Right atrium auricular region (tissue), 2 donors: ENCODE measurements at regions not wholly inside any gene's neighbourhood (a gene's known extent, or its start where the extent isn't known, plus 50 kb on each side); places are given as distances from the start of the nearest gene placed in this dataset.

Source experiments
- DNase-seq: peaks from one replicate; pipeline ENCODE4 v3.0.0-alpha.2; 2019; ENCODE audit warnings: low spot score
- H3K27ac ChIP-seq, 2 donors: fragments of 200-600 bp; sonication (generic); 1 replicate in 1 of 2; 2 replicates in 1 of 2; pipeline ENCODE4 v1.5.1; 2016 to 2019
- H3K27me3 ChIP-seq, 2 donors: fragments of 200-600 bp; sonication (generic); one replicate each; pipeline versions ENCODE4 v1.5.1 to v1.6.0; 2017 to 2019
- H3K36me3 ChIP-seq: fragments of 200-600 bp; sonication (generic); one replicate; pipeline ENCODE4 v1.5.1; 2016
- H3K4me1 ChIP-seq, 2 donors: fragments of 200-600 bp; sonication (generic); one replicate each; pipeline versions ENCODE4 v1.5.1 to v1.6.0; 2017 to 2019
- H3K4me3 ChIP-seq, 2 donors: fragments of 200-600 bp; sonication (generic); 1 replicate in 1 of 2; 2 replicates in 1 of 2; pipeline ENCODE4 v1.5.1; 2017 to 2019; ENCODE audit warnings: mild to moderate bottlenecking in 1 of 2, moderate library complexity in 1 of 2
- H3K9me3 ChIP-seq, 2 donors: fragments of 200-600 bp; sonication (generic); one replicate each; pipeline ENCODE4 v1.5.1; 2019
- TF ChIP-seq, protein P1 (sequence below), 2 donors: fragments of 200-600 bp; sonication (generic); IDR thresholded peaks; one replicate each; pipeline ENCODE4 v1.5.1; 2019; ENCODE audit warnings: antibody characterized with exemption in 2 of 2

- TF ChIP-seq, protein P1, sequence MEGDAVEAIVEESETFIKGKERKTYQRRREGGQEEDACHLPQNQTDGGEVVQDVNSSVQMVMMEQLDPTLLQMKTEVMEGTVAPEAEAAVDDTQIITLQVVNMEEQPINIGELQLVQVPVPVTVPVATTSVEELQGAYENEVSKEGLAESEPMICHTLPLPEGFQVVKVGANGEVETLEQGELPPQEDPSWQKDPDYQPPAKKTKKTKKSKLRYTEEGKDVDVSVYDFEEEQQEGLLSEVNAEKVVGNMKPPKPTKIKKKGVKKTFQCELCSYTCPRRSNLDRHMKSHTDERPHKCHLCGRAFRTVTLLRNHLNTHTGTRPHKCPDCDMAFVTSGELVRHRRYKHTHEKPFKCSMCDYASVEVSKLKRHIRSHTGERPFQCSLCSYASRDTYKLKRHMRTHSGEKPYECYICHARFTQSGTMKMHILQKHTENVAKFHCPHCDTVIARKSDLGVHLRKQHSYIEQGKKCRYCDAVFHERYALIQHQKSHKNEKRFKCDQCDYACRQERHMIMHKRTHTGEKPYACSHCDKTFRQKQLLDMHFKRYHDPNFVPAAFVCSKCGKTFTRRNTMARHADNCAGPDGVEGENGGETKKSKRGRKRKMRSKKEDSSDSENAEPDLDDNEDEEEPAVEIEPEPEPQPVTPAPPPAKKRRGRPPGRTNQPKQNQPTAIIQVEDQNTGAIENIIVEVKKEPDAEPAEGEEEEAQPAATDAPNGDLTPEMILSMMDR (IDR thresholded peaks at IDR 0.05) = no peak
- Histone ChIP-seq H3K4me3 (no peak overlapping the region), H3K4me1 (no peaks in the 10 kb centered on the region), H3K36me3 (no peaks in the 10 kb centered on the region), H3K9me3 (no peaks in the 10 kb centered on the region), H3K27ac (no peak overlapping the region), H3K27me3 (no peaks in the 10 kb centered on the region)
- no peak for DNase-seq
Observed at GRCh38 chr4:175280153-175280552, 362.0 kb downstream of the ADAM29 start.

- no peak overlapping the region for H3K4me3 ChIP-seq
- H3K9me3 ChIP-seq = no peaks in the 10 kb centered on the region
- TF ChIP-seq, protein P1 (IDR thresholded peaks at IDR 0.05) = no peak
- DNase-seq = no peak
- no peaks in the 10 kb centered on the region for H3K4me1 ChIP-seq
- no peaks in the 10 kb centered on the region for H3K27me3 ChIP-seq
- H3K36me3 ChIP-seq = no peaks in the 10 kb centered on the region
- H3K27ac ChIP-seq = no peak overlapping the region
Observed at GRCh38 chr4:175281894-175282293, 363.7 kb downstream of the ADAM29 start.

DNA sequence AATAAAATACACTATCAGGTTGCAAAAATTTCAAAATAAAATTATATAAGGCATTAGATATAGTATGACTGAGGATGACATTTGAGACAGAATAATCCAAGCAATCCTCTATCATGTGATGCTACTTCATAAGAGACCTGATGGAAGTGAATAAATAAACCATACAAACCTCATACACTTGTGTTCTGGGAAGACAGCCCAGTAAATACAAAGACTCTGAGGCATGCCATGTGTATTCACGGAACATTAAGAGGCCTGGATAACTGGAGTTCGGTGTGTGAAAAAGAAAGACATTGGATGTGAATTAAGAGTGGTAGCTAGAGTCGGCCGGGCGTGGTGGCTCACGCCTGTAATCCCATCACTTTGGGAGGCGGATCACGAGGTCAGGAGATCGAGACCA, 364.2 kb downstream of the ADAM29 start:
- H3K4me1 ChIP-seq = no peaks in the 10 kb centered on the region
- no peak for DNase-seq
- H3K9me3 ChIP-seq = no peaks in the 10 kb centered on the region
- TF ChIP-seq, protein P1 (IDR thresholded peaks at IDR 0.05) = no peak
- H3K27ac ChIP-seq = no peak overlapping the region
- H3K27me3 ChIP-seq = no peaks in the 10 kb centered on the region
- no peak overlapping the region for H3K4me3 ChIP-seq
- no peaks in the 10 kb centered on the region for H3K36me3 ChIP-seq

- no peak overlapping the region for H3K27ac ChIP-seq
- H3K27me3 ChIP-seq = no peaks in the 10 kb centered on the region
- DNase-seq = no peak
- no peak overlapping the region for H3K4me3 ChIP-seq
- no peaks in the 10 kb centered on the region for H3K4me1 ChIP-seq
- no peaks in the 10 kb centered on the region for H3K36me3 ChIP-seq
- TF ChIP-seq, protein P1 (IDR thresholded peaks at IDR 0.05) = no peak
- no peaks in the 10 kb centered on the region for H3K9me3 ChIP-seq
Observed at GRCh38 chr4:175290401-175290800, 372.2 kb downstream of the ADAM29 start.

GRCh38 chr4:175297965-175298565, 379.9 kb downstream of the ADAM29 start:
- H3K27ac ChIP-seq = no peak overlapping the region
- TF ChIP-seq, protein P1 (IDR thresholded peaks at IDR 0.05) = no peak
- no peaks in the 10 kb centered on the region for H3K36me3 ChIP-seq
- no peak overlapping the region for H3K4me3 ChIP-seq
- H3K9me3 ChIP-seq = no peaks in the 10 kb centered on the region
- H3K4me1 ChIP-seq = no peaks in the 10 kb centered on the region
- no peak for DNase-seq
- no peaks in the 10 kb centered on the region for H3K27me3 ChIP-seq

DNA sequence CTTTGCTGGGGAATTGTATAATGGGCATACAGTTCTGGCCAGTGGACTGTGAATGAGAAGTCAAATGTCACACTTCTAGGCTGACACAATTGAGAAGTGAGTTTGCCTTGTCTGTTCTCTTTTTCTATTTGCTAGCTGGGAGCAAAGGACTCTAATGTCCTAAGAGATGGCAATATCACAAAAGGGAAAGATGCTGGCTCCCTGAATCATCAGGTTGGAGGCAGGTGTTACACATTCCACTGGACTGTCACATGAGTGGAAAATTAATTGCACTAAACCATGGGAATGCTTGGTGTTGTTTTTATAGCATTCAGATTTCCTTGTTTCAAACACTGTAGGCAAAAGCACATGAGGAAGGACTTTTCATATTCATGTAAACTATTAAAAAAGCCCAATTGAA, 388.3 kb downstream of the ADAM29 start:
- H3K9me3 ChIP-seq = no peaks in the 10 kb centered on the region
- no peak for DNase-seq
- H3K27me3 ChIP-seq = no peaks in the 10 kb centered on the region
- TF ChIP-seq, protein P1 (IDR thresholded peaks at IDR 0.05) = no peak
- no peaks in the 10 kb centered on the region for H3K36me3 ChIP-seq
- H3K4me3 ChIP-seq = no peak overlapping the region
- H3K27ac ChIP-seq = no peak overlapping the region
- H3K4me1 ChIP-seq = no peaks in the 10 kb centered on the region
